Prostate gland (tissue), 2 donors: ENCODE measurements at regions not wholly inside any gene's neighbourhood (a gene's known extent, or its start where the extent isn't known, plus 50 kb on each side); places are given as distances from the start of the nearest gene placed in this dataset.

Source experiments
- DNase-seq: peaks from one replicate; pipeline ENCODE4 v3.0.0-alpha.2; 2019; ENCODE audit warnings: low spot score
- H3K27ac ChIP-seq, 2 donors: fragments of 200-600 bp; sonication (generic); 2 replicates each; pipeline ENCODE4 v1.5.1; 2017 to 2019
- H3K27me3 ChIP-seq: fragments of 200-600 bp; sonication (generic); replicated peaks from 2 replicates; pipeline ENCODE4 v1.5.1; 2019; ENCODE audit not compliant: insufficient read depth
- H3K36me3 ChIP-seq, 2 donors: fragments of 200-600 bp; sonication (generic); 1 replicate in 1 of 2; 2 replicates in 1 of 2; pipeline versions ENCODE4 v1.5.1 to v1.8.1; 2017 to 2019
- H3K4me1 ChIP-seq: fragments of 200-600 bp; sonication (generic); replicated peaks from 2 replicates; pipeline ENCODE4 v1.5.1; 2019
- H3K4me3 ChIP-seq, 2 donors: fragments of 200-600 bp; sonication (generic); 2 replicates each; pipeline ENCODE4 v1.5.1; 2017 to 2019
- H3K9me3 ChIP-seq: fragments of 200-600 bp; sonication (generic); 2 replicates; pipeline ENCODE4 v1.5.1; 2017
- POLR2A ChIP-seq: fragments of 450-650 bp; IDR thresholded peaks from one replicate; pipeline ENCODE4 v1.6.1; 2016; ENCODE audit warnings: antibody characterized with exemption, mild to moderate bottlenecking
- POLR2AphosphoS5 ChIP-seq: sonication (generic); formaldehyde crosslinking; IDR thresholded peaks from one replicate; pipeline ENCODE4 v1.6.1; 2017; ENCODE audit warnings: antibody characterized with exemption
- WGBS: methylation state at CpG from one replicate; pipeline ENCODE4 v1.1.5; 2018; 5-methylcytosine and 5-hydroxymethylcytosine counted together
- intact Hi-C: fragments of 100-400 bp; cut with DNase I; formaldehyde crosslinking; loops from one replicate; pipeline ENCODE4 v1.14.2; 2022
- TF ChIP-seq, protein P1 (sequence below), 4 experiments: fragments of 200-600 bp in 2 of 4; fragments of 450-650 bp in 2 of 4; sonication (generic) in 2 of 4; IDR thresholded peaks; 1 replicate in 3 of 4; 2 replicates in 1 of 4; pipeline ENCODE4 v1.5.1; 2016 to 2019; ENCODE audit warnings: antibody characterized with exemption in 4 of 4, mild to moderate bottlenecking in 2 of 4, moderate library complexity in 2 of 4

DNA sequence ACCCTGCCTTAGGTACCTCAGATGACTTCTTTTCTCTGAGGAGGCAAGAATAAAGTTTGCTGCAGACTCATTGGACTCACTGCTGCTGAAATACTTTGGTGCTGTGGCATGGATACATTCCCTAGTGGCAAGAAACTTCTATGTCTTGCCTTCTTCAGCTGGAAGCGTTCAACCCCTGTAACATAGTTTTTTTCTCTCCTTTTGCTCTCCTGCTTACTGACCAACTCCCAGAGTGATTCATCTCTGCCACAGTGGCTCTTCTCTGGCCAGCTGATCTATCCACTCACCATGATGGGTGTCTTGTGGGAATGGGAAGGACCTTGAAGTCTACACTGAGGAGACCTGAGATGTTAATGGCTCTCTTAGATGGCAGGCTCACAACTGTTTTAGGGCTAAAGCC lies 309.3 kb upstream of the LRRTM4 start:
- Histone ChIP-seq H3K9me3 (no peaks in the 10 kb centered on the region), H3K36me3 (no peaks in the 10 kb centered on the region), H3K27ac (no peak overlapping the region), H3K4me3 (no peak overlapping the region), H3K4me1 (no peaks in the 10 kb centered on the region), H3K27me3 (no peaks in the 10 kb centered on the region)
- intact Hi-C loops = no loop called here
- DNase-seq = no peak
- no peak for TF ChIP-seq POLR2A
- TF ChIP-seq POLR2AphosphoS5 = no peak
- TF ChIP-seq, protein P1, sequence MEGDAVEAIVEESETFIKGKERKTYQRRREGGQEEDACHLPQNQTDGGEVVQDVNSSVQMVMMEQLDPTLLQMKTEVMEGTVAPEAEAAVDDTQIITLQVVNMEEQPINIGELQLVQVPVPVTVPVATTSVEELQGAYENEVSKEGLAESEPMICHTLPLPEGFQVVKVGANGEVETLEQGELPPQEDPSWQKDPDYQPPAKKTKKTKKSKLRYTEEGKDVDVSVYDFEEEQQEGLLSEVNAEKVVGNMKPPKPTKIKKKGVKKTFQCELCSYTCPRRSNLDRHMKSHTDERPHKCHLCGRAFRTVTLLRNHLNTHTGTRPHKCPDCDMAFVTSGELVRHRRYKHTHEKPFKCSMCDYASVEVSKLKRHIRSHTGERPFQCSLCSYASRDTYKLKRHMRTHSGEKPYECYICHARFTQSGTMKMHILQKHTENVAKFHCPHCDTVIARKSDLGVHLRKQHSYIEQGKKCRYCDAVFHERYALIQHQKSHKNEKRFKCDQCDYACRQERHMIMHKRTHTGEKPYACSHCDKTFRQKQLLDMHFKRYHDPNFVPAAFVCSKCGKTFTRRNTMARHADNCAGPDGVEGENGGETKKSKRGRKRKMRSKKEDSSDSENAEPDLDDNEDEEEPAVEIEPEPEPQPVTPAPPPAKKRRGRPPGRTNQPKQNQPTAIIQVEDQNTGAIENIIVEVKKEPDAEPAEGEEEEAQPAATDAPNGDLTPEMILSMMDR (IDR thresholded peaks at IDR 0.05) = no peak
- 95% methylated on average over 1 of the region's 1 CpG for WGBS

DNA sequence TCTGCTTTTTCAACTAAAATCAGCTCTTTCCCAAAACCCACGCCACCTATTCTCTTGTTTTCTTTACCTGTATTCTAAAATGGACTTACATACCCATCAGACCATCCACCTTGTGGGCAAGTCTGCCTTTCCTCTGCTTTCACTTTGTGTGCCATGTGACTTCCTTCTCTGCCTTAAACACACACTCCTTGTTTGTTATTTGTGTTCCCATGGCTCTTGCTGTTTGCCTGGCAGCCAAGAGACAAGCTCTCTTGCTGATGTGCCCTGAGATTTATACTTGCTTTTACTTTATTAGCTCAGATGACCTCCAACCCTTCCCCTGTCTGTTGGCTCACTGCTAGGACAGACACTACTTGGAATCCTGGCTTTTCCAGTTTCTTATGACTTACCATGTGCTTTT lies 309.7 kb upstream of the LRRTM4 start:
- H3K4me3 ChIP-seq = no peak overlapping the region
- intact Hi-C loops = no loop called here
- WGBS = 76% methylated on average over 1 of the region's 1 CpG
- no peaks in the 10 kb centered on the region for H3K9me3 ChIP-seq
- H3K27me3 ChIP-seq = no peaks in the 10 kb centered on the region
- no peak for DNase-seq
- H3K27ac ChIP-seq = no peak overlapping the region
- TF ChIP-seq, protein P1 (IDR thresholded peaks at IDR 0.05) = no peak
- TF ChIP-seq POLR2A (no peak), POLR2AphosphoS5 (no peak)
- H3K4me1 ChIP-seq = no peaks in the 10 kb centered on the region
- no peaks in the 10 kb centered on the region for H3K36me3 ChIP-seq

DNA sequence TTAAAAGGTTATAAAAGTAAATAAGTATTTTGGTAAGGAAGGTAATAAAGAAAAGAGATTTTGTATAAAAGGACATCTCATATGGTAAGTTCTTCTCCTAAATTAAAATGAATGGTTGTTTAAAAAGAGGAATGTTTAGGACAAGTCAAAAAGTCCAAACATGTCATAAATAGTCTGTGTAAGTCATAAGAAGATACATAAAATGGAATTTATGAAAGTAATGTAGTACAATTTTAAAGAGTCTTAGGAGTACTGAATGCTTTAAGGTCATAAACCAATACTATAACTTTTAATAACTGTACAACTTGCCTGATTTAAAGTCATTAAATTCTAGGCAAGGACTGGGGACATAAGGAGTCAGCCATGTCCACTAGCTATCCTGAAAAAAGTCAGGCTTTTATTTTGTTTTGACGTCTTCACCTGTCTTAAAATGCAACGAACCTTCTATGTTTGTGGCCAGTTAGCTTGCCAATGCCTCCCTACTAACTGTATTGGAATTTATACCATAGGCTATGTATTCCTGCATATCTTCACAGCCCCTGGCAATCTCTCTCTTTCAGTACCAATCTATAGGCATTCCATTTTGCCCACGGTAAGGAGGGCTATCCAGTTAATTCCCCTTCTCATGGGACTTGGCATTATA lies 312.3 kb upstream of the LRRTM4 start:
- WGBS = 84% methylated on average over 3 of the region's 3 CpGs
- TF ChIP-seq POLR2AphosphoS5 = no peak
- no peak for TF ChIP-seq POLR2A
- no peaks in the 10 kb centered on the region for H3K27me3 ChIP-seq
- DNase-seq = no peak
- no peaks in the 10 kb centered on the region for H3K4me1 ChIP-seq
- intact Hi-C loops = no loop called here
- no peaks in the 10 kb centered on the region for H3K36me3 ChIP-seq
- H3K27ac ChIP-seq = no peak overlapping the region
- H3K9me3 ChIP-seq = no peaks in the 10 kb centered on the region
- H3K4me3 ChIP-seq = no peak overlapping the region

DNA sequence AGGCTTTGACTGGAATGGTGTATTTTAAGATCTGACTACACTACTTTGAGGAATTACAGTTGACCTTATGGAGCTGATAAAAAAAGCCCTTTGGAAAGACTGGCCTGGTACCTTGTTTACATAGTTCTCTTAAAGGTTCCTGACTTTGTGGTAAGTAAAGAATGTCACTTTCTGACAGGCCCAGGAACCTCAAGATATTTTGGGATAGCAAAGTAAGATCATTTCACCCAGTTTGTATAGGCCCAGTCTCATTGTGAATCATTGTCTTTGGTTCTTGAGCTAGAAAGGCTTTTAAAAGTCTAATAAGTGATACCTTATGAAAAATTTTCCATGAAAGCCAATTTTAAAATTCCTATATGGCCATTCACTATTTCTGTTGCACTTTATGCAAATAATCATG lies 316.3 kb upstream of the LRRTM4 start:
- DNase-seq = no peak
- Histone ChIP-seq H3K9me3 (no peaks in the 10 kb centered on the region), H3K27me3 (no peaks in the 10 kb centered on the region), H3K4me1 (no peaks in the 10 kb centered on the region), H3K4me3 (no peak overlapping the region), H3K27ac (no peak overlapping the region), H3K36me3 (no peaks in the 10 kb centered on the region)
- no peak for TF ChIP-seq POLR2A
- TF ChIP-seq, protein P1 (IDR thresholded peaks at IDR 0.05) = no peak
- TF ChIP-seq POLR2AphosphoS5 = no peak
- intact Hi-C loops = no loop called here

DNA sequence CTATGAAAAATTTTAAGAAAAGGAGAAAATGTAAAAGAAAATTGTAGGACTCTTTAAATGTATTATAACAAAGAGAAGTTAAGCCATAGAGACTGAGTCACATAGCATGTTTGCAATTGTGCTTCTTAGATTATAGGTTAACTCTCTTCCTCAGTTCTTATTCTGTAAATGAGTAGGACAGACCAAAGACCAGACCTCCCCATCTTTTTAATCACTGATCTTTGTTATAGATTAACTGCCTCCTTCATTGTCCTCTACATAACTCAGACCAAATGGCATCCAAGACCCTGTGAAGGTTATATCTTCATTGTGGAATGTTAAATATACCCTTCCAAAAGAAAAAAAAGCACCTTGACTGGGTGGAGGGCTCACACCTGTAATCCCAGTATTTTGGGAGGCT lies 316.9 kb upstream of the LRRTM4 start:
- H3K27ac ChIP-seq = no peak overlapping the region
- no peak overlapping the region for H3K4me3 ChIP-seq
- no peaks in the 10 kb centered on the region for H3K4me1 ChIP-seq
- no peak for TF ChIP-seq POLR2AphosphoS5
- TF ChIP-seq, protein P1 (IDR thresholded peaks at IDR 0.05) = no peak
- no peak for TF ChIP-seq POLR2A
- no peaks in the 10 kb centered on the region for H3K27me3 ChIP-seq
- intact Hi-C loops = no loop called here
- no peak for DNase-seq
- no peaks in the 10 kb centered on the region for H3K9me3 ChIP-seq
- no peaks in the 10 kb centered on the region for H3K36me3 ChIP-seq
